HL-60 (cell line): ENCODE measurements at regions not wholly inside any gene's neighbourhood (a gene's known extent, or its start where the extent isn't known, plus 50 kb on each side); places are given as distances from the start of the nearest gene placed in this dataset.

Experiments
- DNase-seq, 2 experiments: peaks; one replicate each; pipeline ENCODE4 v3.0.0-alpha.2; 2010 to 2020; ENCODE audit warnings: low read depth in 1 of 2, low spot score in 1 of 2
- H3K27ac ChIP-seq: fragments of 250-450 bp; sonication (Bioruptor Pico); replicated peaks from 2 replicates; pipeline ENCODE4 v1.5.1; 2020; ENCODE audit warnings: mild to moderate bottlenecking, moderate library complexity
- H3K27me3 ChIP-seq: fragments of 250-450 bp; sonication (Bioruptor Pico); 2 replicates; pipeline ENCODE4 v1.5.1; 2021; ENCODE audit warnings: mild to moderate bottlenecking, moderate library complexity; ENCODE audit not compliant: insufficient read depth, poor library complexity, severe bottlenecking
- H3K4me3 ChIP-seq: replicated peaks from 2 replicates; pipeline ENCODE4 v1.5.1; 2011; ENCODE audit warnings: mild to moderate bottlenecking, control low read depth, low read length; ENCODE audit not compliant: insufficient read depth
- GABPA ChIP-seq: IDR thresholded peaks from 2 replicates; pipeline ENCODE4 v1.6.1; 2012; ENCODE audit warnings: low read depth
- POLR2AphosphoS5 ChIP-seq: IDR thresholded peaks from 2 replicates; pipeline ENCODE4 v1.6.1; 2012; ENCODE audit warnings: low read depth
- SPI1 ChIP-seq: IDR thresholded peaks from 2 replicates; pipeline ENCODE4 v1.6.1; 2012; ENCODE audit warnings: low read depth, mild to moderate bottlenecking, borderline replicate concordance
- TF ChIP-seq, protein P1 (sequence below): IDR thresholded peaks from one replicate; pipeline ENCODE4 v1.5.1; 2011; ENCODE audit warnings: low read length, control low read depth, inconsistent platforms; ENCODE audit not compliant: insufficient read depth
- TF ChIP-seq, protein P2 (sequence below): IDR thresholded peaks from 2 replicates; pipeline ENCODE4 v1.6.1; 2012; ENCODE audit warnings: low read depth; ENCODE audit not compliant: insufficient replicate concordance

DNA sequence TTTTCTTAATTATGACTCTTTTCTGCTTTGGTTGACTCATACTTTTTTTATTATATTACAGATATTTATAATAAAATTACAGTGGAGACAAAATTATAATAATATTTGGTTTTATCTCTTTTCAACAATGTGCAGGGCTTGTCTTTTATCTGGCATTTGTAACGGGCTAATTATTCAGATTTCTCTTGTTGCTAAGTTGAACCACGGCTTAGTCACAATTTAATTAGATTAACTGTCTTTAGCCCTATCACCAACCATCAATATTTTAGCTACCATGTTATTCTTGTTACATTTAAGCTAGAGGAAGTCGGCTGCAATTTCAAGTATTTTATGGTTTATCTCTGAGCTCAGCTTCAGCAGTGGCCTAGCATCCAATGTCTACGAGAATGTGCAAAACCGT is 798.9 kb upstream of the CA10 start:
- no peak overlapping the region for H3K4me3 ChIP-seq
- DNase-seq, result no peak
- TF ChIP-seq SPI1 (no peak), GABPA (no peak)
- TF ChIP-seq, protein P1, sequence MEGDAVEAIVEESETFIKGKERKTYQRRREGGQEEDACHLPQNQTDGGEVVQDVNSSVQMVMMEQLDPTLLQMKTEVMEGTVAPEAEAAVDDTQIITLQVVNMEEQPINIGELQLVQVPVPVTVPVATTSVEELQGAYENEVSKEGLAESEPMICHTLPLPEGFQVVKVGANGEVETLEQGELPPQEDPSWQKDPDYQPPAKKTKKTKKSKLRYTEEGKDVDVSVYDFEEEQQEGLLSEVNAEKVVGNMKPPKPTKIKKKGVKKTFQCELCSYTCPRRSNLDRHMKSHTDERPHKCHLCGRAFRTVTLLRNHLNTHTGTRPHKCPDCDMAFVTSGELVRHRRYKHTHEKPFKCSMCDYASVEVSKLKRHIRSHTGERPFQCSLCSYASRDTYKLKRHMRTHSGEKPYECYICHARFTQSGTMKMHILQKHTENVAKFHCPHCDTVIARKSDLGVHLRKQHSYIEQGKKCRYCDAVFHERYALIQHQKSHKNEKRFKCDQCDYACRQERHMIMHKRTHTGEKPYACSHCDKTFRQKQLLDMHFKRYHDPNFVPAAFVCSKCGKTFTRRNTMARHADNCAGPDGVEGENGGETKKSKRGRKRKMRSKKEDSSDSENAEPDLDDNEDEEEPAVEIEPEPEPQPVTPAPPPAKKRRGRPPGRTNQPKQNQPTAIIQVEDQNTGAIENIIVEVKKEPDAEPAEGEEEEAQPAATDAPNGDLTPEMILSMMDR, result no peak
- TF ChIP-seq, protein P2, sequence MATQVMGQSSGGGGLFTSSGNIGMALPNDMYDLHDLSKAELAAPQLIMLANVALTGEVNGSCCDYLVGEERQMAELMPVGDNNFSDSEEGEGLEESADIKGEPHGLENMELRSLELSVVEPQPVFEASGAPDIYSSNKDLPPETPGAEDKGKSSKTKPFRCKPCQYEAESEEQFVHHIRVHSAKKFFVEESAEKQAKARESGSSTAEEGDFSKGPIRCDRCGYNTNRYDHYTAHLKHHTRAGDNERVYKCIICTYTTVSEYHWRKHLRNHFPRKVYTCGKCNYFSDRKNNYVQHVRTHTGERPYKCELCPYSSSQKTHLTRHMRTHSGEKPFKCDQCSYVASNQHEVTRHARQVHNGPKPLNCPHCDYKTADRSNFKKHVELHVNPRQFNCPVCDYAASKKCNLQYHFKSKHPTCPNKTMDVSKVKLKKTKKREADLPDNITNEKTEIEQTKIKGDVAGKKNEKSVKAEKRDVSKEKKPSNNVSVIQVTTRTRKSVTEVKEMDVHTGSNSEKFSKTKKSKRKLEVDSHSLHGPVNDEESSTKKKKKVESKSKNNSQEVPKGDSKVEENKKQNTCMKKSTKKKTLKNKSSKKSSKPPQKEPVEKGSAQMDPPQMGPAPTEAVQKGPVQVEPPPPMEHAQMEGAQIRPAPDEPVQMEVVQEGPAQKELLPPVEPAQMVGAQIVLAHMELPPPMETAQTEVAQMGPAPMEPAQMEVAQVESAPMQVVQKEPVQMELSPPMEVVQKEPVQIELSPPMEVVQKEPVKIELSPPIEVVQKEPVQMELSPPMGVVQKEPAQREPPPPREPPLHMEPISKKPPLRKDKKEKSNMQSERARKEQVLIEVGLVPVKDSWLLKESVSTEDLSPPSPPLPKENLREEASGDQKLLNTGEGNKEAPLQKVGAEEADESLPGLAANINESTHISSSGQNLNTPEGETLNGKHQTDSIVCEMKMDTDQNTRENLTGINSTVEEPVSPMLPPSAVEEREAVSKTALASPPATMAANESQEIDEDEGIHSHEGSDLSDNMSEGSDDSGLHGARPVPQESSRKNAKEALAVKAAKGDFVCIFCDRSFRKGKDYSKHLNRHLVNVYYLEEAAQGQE, result no peak
- H3K27me3 ChIP-seq, result no peaks in the 10 kb centered on the region
- no peak overlapping the region for H3K27ac ChIP-seq

DNA sequence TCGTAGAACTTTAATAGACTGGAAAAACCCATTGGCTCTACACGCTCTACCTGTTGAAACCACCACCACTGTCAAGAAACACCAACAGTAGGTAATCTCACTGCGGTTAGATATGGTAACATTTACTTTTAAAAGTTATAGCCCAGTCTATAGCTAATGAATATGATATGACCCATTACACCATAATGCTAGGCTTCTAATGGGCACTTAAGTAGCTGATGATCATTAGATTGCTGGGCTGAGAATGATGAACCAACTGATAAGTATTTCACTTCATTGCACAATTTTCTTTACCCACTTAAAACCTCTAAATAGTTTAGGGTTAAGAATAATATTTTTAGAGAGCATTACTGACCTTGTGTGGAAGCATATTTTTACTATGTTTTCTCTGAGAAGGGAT is 788.9 kb upstream of the CA10 start:
- DNase-seq, result no peak
- H3K27ac ChIP-seq, result no peak overlapping the region
- no peak overlapping the region for H3K4me3 ChIP-seq
- no peaks in the 10 kb centered on the region for H3K27me3 ChIP-seq
- TF ChIP-seq, protein P2, result no peak
- TF ChIP-seq, protein P1, result no peak

DNA sequence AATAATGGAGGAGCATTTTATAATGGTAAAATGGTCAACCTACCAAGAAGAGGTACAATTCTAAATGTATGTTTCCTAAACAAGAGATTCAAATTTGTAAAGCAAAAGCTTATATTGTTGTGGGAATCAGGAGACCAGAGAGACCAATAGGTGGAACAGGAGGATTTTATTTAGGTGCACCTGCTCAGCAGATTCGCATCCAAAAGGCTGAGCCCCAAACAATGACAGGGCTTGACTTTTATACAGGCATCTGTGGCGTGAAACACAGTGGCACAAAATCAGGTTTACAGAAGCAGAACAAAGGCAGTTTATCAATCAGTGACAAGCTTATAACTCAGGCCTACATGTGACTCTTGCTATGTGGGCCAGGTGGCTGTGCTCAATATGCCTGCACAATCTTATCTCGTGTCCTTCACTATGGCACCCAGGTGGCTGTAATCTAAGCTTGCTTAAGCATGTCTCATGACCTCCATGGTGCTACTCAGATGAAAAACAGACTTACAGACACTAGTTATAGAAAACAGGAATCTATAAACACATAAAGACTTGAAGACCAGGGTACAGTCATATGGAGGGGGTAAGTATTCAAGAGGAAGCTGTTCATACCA is 780.2 kb upstream of the CA10 start:
- no peak for DNase-seq
- TF ChIP-seq POLR2AphosphoS5 (no peak), GABPA (no peak)
- TF ChIP-seq, protein P1, result no peak
- Histone ChIP-seq H3K27me3 (no peaks in the 10 kb centered on the region), H3K4me3 (no peak overlapping the region), H3K27ac (no peak overlapping the region)

DNA sequence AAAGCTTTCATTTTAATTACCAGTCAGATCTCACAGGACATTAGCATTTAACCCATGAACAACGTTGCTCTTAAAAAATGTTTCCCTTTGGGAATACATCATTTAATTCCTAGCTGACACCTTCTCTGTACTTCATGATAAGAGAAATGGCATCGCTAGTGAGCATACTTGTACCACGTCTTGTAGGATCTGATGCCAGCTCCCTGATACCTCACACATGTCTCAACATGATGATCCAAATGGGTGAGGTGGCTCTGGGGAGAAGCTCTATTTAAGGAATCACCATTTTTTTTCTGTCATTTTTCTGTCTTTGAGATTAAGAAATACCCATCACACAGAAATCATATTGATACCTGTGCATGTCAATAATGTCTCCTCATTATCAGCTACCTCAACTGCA is 772.1 kb upstream of the CA10 start:
- TF ChIP-seq POLR2AphosphoS5, result no peak
- TF ChIP-seq, protein P2, result no peak
- TF ChIP-seq SPI1, result no peak
- TF ChIP-seq, protein P1, result no peak
- no peak for TF ChIP-seq GABPA
- Histone ChIP-seq H3K27me3 (no peaks in the 10 kb centered on the region), H3K4me3 (no peak overlapping the region), H3K27ac (no peak overlapping the region)
- DNase-seq, result no peak
